ENCODE measurements at regions not wholly inside any gene's neighbourhood (a gene's known extent, or its start where the extent isn't known, plus 50 kb on each side); places are given as distances from the start of the nearest gene placed in this dataset.

DNA sequence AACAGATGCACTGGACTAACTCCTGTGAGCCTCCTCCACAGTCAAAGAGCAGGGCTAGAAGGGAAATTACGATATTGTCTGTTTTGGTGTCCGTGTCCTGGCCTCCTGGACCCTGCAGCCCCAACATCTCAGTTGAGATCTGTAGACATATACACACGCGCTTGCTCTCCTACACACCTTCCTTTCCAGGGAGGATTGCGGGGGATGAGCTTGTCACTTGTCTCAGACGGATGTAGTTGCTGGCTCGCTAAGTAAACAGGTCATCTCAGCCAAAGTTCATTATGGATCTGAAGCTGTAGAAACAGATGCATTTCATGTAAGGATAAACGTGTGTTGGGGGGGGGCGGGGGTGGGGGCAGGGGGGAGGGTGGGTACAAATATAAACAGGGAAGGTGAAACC, 549.3 kb downstream of the CCDC171 start:
- H3K36me3 ChIP-seq (ENCODE audit: control insufficient read depth, insufficient read depth, low read length), result no peaks in the 10 kb centered on the region
- no peak for DNase-seq (ENCODE audit: extremely low read depth, insufficient read length)
- H3K4me3 ChIP-seq (replicated peaks; ENCODE audit: low read depth, low read length), result no peak overlapping the region
- H3K27me3 ChIP-seq (replicated peaks; ENCODE audit: control insufficient read depth, insufficient read depth, low read length), result no peaks in the 10 kb centered on the region; the same call in 1 of the 2 replicates
- no peak for TF ChIP-seq CTCF (IDR thresholded peaks at IDR 0.05; ENCODE audit: insufficient read depth, low read length, poor library complexity, severe bottlenecking)

GRCh38 chr9:16103620-16104397, 551.0 kb downstream of the CCDC171 start:
- DNase-seq (ENCODE audit: extremely low read depth, insufficient read length), result no peak
- Histone ChIP-seq H3K36me3 (ENCODE audit: control insufficient read depth, insufficient read depth, low read length) (no peaks in the 10 kb centered on the region), H3K27me3 (replicated peaks; ENCODE audit: control insufficient read depth, insufficient read depth, low read length) (no peaks in the 10 kb centered on the region), H3K4me3 (replicated peaks; ENCODE audit: low read depth, low read length) (no peak overlapping the region)
- TF ChIP-seq CTCF (IDR thresholded peaks at IDR 0.05; ENCODE audit: insufficient read depth, low read length, poor library complexity, severe bottlenecking), result no peak

DNA sequence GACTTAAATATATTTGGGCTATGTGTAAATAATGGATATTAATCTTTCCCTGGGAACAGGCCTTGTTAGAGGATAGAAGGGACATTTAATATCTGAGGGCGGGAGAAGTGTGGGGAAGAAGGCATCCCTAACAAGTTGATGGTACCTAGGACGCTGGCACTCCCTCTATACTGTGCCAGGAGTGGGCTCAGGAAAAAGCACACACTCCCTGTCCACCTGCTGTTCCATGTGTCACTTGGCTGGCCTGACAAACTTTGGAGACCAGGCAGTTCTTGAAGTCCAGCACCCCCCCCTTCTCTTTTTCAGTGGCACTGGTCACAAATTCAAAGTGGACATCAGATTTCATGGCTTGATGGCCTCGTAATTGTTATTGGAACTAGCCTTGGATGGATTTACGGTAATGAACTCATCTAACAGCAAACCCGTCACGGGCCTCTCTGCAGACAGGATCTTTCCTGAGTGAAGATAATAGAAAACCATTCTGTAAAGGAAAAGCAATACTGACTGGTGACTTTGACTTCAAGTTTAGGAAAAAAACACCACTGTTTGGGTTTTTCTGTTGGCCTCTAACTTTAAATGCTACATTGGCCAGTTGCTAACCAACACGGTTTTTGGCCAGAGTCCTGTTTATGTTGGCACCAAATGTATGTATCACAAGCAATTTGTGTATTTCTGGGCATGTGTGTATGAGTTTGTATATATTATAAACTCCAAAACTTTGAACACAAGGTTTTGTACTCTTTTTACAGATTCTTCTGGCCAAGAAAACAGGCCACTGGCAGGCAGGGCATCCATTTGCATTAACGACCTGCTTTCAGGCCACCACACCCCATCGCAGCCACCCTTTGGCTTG, 552.6 kb downstream of the CCDC171 start:
- no peaks in the 10 kb centered on the region for H3K36me3 ChIP-seq (ENCODE audit: control insufficient read depth, insufficient read depth, low read length)
- H3K27me3 ChIP-seq (replicated peaks; ENCODE audit: control insufficient read depth, insufficient read depth, low read length), result no peaks in the 10 kb centered on the region
- no peak overlapping the region for H3K4me3 ChIP-seq (replicated peaks; ENCODE audit: low read depth, low read length)
- no peak for TF ChIP-seq CTCF (IDR thresholded peaks at IDR 0.05; ENCODE audit: insufficient read depth, low read length, poor library complexity, severe bottlenecking)
- DNase-seq (ENCODE audit: extremely low read depth, insufficient read length), result no peak

DNA sequence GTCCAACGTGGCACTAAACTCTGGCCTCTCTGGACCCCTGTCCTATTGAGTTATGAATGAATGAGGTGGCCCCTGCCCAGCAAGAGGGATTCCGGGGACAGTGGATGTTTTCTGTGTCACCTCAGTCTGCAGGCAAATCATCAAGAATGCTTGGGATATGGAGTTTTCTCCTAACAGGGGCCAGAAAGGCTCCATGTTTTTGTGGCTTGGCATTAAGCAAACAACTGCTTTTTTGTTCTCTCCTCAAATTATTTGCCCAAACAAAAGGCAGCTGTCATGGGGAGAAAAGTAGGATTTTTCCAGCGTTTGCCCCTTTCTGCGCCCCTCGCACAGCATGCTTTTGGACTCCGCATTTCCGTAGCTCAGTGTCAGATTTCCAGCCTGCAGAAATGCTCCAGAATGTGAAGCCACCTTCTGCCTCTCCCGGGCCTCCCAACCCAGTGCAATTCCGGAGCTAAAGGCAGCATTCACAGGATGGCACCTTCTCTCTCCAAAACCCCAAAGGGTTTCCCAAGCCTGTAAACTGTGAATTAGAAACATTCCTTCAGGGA, 553.3 kb downstream of the CCDC171 start:
- H3K27me3 ChIP-seq (replicated peaks; ENCODE audit: control insufficient read depth, insufficient read depth, low read length), result no peaks in the 10 kb centered on the region
- DNase-seq (ENCODE audit: extremely low read depth, insufficient read length), result no peak
- H3K4me3 ChIP-seq (replicated peaks; ENCODE audit: low read depth, low read length), result no peak overlapping the region
- H3K36me3 ChIP-seq (ENCODE audit: control insufficient read depth, insufficient read depth, low read length), result no peaks in the 10 kb centered on the region
- TF ChIP-seq CTCF (IDR thresholded peaks at IDR 0.05; ENCODE audit: insufficient read depth, low read length, poor library complexity, severe bottlenecking), result no peak

DNA sequence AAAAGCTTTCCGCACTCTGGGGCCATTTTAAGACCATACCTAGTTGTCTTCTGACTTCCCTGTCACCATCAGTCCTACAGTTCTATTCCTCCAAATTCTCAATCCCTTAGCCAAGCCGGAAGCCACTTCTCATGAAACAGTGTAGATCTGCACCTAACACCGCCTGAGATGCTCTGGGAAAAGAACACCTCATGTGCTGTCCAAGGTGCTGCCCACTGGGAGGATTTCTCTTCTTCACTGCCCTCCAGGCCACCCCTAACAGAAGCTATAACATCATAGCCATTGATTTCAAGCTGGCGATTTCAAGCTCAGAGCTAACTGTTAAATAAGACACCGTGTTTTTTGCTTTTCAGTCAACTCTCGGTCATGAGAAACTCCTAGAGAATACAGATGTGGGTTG, 559.3 kb downstream of the CCDC171 start:
- no peak for TF ChIP-seq CTCF (IDR thresholded peaks at IDR 0.05; ENCODE audit: insufficient read depth, low read length, poor library complexity, severe bottlenecking)
- no peak for DNase-seq (ENCODE audit: extremely low read depth, insufficient read length)
- no peaks in the 10 kb centered on the region for H3K27me3 ChIP-seq (replicated peaks; ENCODE audit: control insufficient read depth, insufficient read depth, low read length)
- no peak overlapping the region for H3K4me3 ChIP-seq (replicated peaks; ENCODE audit: low read depth, low read length)
- no peaks in the 10 kb centered on the region for H3K36me3 ChIP-seq (ENCODE audit: control insufficient read depth, insufficient read depth, low read length)
